ENCODE measurements at regions not wholly inside any gene's neighbourhood (a gene's known extent, or its start where the extent isn't known, plus 50 kb on each side); places are given as distances from the start of the nearest gene placed in this dataset.

GRCh38 chr5:143554187-143554717 is 150.8 kb upstream of the NR3C1 start (continued):
- TF ChIP-seq CTCF (IDR thresholded peaks at IDR 0.05; ENCODE audit: control extremely low read depth in 1 of 3, insufficient read depth in 1 of 3, low read depth in 1 of 3, low read length in 3 of 3) (no peak), KDM5A (IDR thresholded peaks at IDR 0.05; ENCODE audit: low read length) (no peak), BCL11A (IDR thresholded peaks at IDR 0.05; ENCODE audit: low read depth in 2 of 2, low read length in 2 of 2) (no peak), BACH1 (IDR thresholded peaks at IDR 0.05; ENCODE audit: low read length) (no peak), HDAC6 (IDR thresholded peaks at IDR 0.05; ENCODE audit: low read depth, low read length) (no peak), SRF (IDR thresholded peaks at IDR 0.05; ENCODE audit: low read depth, low read length) (no peak)
